ENCODE measurements at regions not wholly inside any gene's neighbourhood (a gene's known extent, or its start where the extent isn't known, plus 50 kb on each side); places are given as distances from the start of the nearest gene placed in this dataset.
"Not testable (repeated sequence)": the region's sequence is repeated elsewhere in the genome, so short reads cannot be mapped to it uniquely, and the experiment has no call there.

- DNase-seq (ENCODE audit: extremely low read depth, low read depth): no peak
Observed at GRCh38 chr2:21194147-21194546, 70.4 kb downstream of the TDRD15 start.

DNA sequence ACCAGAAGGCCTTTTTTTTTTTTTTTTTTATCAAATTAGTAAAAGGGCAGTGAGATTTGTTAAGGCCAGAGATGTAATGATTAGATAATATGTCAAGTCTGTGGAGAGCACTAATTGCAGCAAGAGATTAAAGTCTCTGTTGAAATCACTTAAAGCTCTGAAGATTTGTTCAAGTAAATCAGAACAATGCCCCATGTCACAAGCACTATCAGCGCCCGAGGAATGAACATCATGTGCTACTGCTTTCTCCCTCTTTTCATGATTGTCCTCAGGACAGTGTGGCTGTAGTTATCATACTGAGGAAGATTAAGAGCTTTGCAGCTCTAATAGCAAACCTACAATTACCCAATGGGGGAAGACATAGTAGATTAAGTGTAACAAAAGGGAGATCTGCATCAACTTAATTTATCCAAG is 71.1 kb downstream of the TDRD15 start:
- TF ChIP-seq, protein P1, sequence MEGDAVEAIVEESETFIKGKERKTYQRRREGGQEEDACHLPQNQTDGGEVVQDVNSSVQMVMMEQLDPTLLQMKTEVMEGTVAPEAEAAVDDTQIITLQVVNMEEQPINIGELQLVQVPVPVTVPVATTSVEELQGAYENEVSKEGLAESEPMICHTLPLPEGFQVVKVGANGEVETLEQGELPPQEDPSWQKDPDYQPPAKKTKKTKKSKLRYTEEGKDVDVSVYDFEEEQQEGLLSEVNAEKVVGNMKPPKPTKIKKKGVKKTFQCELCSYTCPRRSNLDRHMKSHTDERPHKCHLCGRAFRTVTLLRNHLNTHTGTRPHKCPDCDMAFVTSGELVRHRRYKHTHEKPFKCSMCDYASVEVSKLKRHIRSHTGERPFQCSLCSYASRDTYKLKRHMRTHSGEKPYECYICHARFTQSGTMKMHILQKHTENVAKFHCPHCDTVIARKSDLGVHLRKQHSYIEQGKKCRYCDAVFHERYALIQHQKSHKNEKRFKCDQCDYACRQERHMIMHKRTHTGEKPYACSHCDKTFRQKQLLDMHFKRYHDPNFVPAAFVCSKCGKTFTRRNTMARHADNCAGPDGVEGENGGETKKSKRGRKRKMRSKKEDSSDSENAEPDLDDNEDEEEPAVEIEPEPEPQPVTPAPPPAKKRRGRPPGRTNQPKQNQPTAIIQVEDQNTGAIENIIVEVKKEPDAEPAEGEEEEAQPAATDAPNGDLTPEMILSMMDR (IDR thresholded peaks at IDR 0.05; ENCODE audit: low read depth, low read length): no peak
- no peak for DNase-seq (ENCODE audit: extremely low read depth, low read depth)

More at GRCh38 chr2:21194147-21194546, 70.4 kb downstream of the TDRD15 start:
- TF ChIP-seq, protein P1 (IDR thresholded peaks at IDR 0.05; ENCODE audit: low read depth, low read length): no peak

DNA sequence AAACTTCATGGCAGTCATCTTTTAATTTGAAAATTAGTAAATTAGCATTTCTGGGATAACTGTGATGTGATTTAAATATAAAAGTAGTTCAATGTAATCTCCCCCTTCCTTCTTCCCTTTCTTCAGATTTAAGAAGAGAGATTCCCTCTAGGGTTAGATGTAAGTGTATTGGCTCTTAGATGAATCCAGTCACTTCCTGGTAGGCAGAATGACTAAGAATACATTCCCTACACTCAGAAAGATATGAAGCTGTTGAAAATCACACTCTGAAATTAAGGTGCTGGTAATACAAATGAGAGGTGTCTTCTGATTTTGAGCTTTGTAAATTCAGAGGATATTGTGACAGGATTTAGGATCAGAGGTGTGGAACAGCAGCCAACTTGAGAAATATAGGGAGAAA is 71.6 kb downstream of the TDRD15 start:
- no peak for DNase-seq (ENCODE audit: extremely low read depth, low read depth)
- TF ChIP-seq, protein P1 (IDR thresholded peaks at IDR 0.05; ENCODE audit: low read depth, low read length): no peak

- DNase-seq (ENCODE audit: extremely low read depth, low read depth): no peak
- TF ChIP-seq, protein P1 (IDR thresholded peaks at IDR 0.05; ENCODE audit: low read depth, low read length): no peak
Observed at GRCh38 chr2:21198637-21199036, 74.9 kb downstream of the TDRD15 start.

- no peak for DNase-seq (ENCODE audit: extremely low read depth, low read depth)
- TF ChIP-seq, protein P1 (IDR thresholded peaks at IDR 0.05; ENCODE audit: low read depth, low read length): no peak
Observed at GRCh38 chr2:21203976-21204375, 80.2 kb downstream of the TDRD15 start.

DNA sequence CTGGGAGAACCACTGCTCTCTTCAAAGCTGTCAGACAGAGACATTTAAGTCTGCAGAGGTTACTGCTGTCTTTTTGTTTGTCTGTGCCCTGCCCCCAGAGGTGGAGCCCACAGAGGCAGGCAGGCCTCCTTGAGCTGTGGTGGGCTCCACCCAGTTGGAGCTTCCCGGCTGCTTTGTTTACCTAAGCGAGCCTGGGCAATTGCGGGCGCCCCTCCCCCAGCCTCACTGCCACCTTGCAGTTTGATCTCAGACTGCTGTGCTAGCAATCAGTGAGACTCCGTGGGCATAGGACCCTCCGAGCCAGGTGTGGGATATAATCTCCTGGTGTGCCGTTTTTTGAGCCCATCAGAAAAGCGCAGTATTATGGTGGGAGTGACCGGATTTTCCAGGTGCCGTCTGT is 90.3 kb downstream of the TDRD15 start:
- DNase-seq (ENCODE audit: extremely low read depth, low read depth): not testable (repeated sequence)

GRCh38 chr2:21217442-21217841 is 93.7 kb downstream of the TDRD15 start:
- no peak for DNase-seq (ENCODE audit: extremely low read depth, low read depth)
- TF ChIP-seq, protein P1 (IDR thresholded peaks at IDR 0.05; ENCODE audit: low read depth, low read length): no peak

- no peak for DNase-seq (ENCODE audit: extremely low read depth, low read depth)
- TF ChIP-seq, protein P1 (IDR thresholded peaks at IDR 0.05; ENCODE audit: low read depth, low read length): no peak
Observed at GRCh38 chr2:21220930-21221329, 97.2 kb downstream of the TDRD15 start.
